K562 (cell line): ENCODE measurements at regions not wholly inside any gene's neighbourhood (a gene's known extent, or its start where the extent isn't known, plus 50 kb on each side); places are given as distances from the start of the nearest gene placed in this dataset.

Experiments used
- ATAC-seq: fragments of 200-7000 bp; cut with Tn5 transposase; 3 replicates; pipeline ENCODE4 v1.9.1; 2020; ENCODE audit warnings: moderate library complexity
- BruUV-seq: library from RNA; stranded (reverse); fragments of 400-500 nt; replicated peaks from 2 replicates; lab custom pipeline; 2021; lab: Mats Ljungman, UMichigan
- CTCF ChIA-PET: fragments of 300-600 bp; formaldehyde crosslinking; extraction: SDS; loops from one replicate; lab custom pipeline; 2021; ENCODE audit warnings: low intra/inter-chr PET ratio; lab: Yijun Ruan, JAX
- POLR2A ChIA-PET: fragments of 300-600, 350-650 bp; sonication (Branson Sonifier 250); formaldehyde crosslinking; extraction: SDS; loops from one replicate; lab custom pipeline; 2021; ENCODE audit warnings: antibody characterized with exemption, inconsistent platforms; lab: Yijun Ruan, JAX
- DNase-seq, 4 experiments: peaks; one replicate each; pipeline versions ENCODE4 v3.0.0 to v3.0.0-alpha.2; 2011 to 2018; ENCODE audit warnings: low spot score in 3 of 4, mixed read lengths in 3 of 4; ENCODE audit errors: extremely low read depth in 1 of 4
- FAIRE-seq: peaks from 2 replicates; lab custom pipeline; 2011; peaks lifted over from hg19 to GRCh38; lab: Jason Lieb, UNC
- H2AFZ ChIP-seq: 2 replicates; pipeline ENCODE4 v1.6.0; 2011; ENCODE audit warnings: low read depth, low read length, control low read depth, inconsistent platforms
- H3K27ac ChIP-seq: fragments of 200-600 bp; 3 replicates; pipeline ENCODE4 v1.8.0; 2011; ENCODE audit warnings: low read depth, mild to moderate bottlenecking, control low read depth, inconsistent platforms, low read length, moderate library complexity, mixed read lengths; ENCODE audit errors: extremely low read depth
- H3K27me3 ChIP-seq, 2 experiments: fragments of 300-600 bp in 1 of 2; 2 replicates in 1 of 2; 3 replicates in 1 of 2; pipeline versions ENCODE4 v1.6.0 to v1.8.0; 2011; ENCODE audit warnings: inconsistent platforms in 2 of 2, low read length in 2 of 2, mild to moderate bottlenecking in 1 of 2, mixed read lengths in 1 of 2, moderate library complexity in 1 of 2; ENCODE audit not compliant: control insufficient read depth in 2 of 2, insufficient read depth in 2 of 2
- H3K36me3 ChIP-seq: fragments of 300-600 bp; 3 replicates; pipeline ENCODE4 v1.8.0; 2011; ENCODE audit warnings: mild to moderate bottlenecking, low read length, inconsistent platforms; ENCODE audit not compliant: control insufficient read depth, insufficient read depth
- H3K4me1 ChIP-seq, 2 experiments: fragments of 200-600 bp in 1 of 2; replicated peaks in 1 of 2; 2 replicates in 1 of 2; 3 replicates in 1 of 2; pipeline versions ENCODE4 v1.5.1 to v1.8.0; 2011; ENCODE audit warnings: inconsistent platforms in 2 of 2, low read length in 2 of 2, mild to moderate bottlenecking in 1 of 2, mixed read lengths in 1 of 2, moderate library complexity in 1 of 2; ENCODE audit not compliant: control insufficient read depth in 2 of 2, insufficient read depth in 2 of 2
- H3K4me2 ChIP-seq: 2 replicates; pipeline ENCODE4 v1.6.1; 2011; ENCODE audit warnings: low read length, control low read depth, inconsistent platforms, mixed read lengths; ENCODE audit not compliant: insufficient read depth
- H3K4me3 ChIP-seq: fragments of 200-600 bp; sonication (generic), shearing (Covaris generic); 2 replicates; pipeline ENCODE4 v1.5.1; 2016; ENCODE audit warnings: control low read depth, inconsistent platforms
- H3K79me2 ChIP-seq: fragments of 200-600 bp; 3 replicates; pipeline ENCODE4 v1.8.0; 2011; ENCODE audit warnings: low read length, inconsistent platforms; ENCODE audit not compliant: control insufficient read depth, insufficient read depth
- H3K9ac ChIP-seq, 2 experiments: 2 replicates each; pipeline versions ENCODE4 v1.6.0 to v1.6.1; 2011; ENCODE audit warnings: low read depth in 2 of 2, low read length in 2 of 2, control low read depth in 1 of 2, inconsistent platforms in 1 of 2, mild to moderate bottlenecking in 1 of 2, mixed read lengths in 1 of 2; ENCODE audit not compliant: insufficient read depth in 1 of 2
- H3K9me1 ChIP-seq: one replicate; pipeline ENCODE4 v1.6.0; 2011; ENCODE audit warnings: inconsistent platforms, mild to moderate bottlenecking, low read length, moderate library complexity; ENCODE audit not compliant: control insufficient read depth, insufficient read depth
- H3K9me3 ChIP-seq: replicated peaks from 2 replicates; pipeline ENCODE4 v1.5.1; 2011; ENCODE audit warnings: low read depth, low read length, inconsistent platforms; ENCODE audit not compliant: control insufficient read depth, insufficient read depth
- H4K20me1 ChIP-seq: replicated peaks from 2 replicates; pipeline ENCODE4 v1.6.1; 2011; ENCODE audit warnings: low read length, inconsistent platforms, mixed read lengths; ENCODE audit not compliant: control insufficient read depth, insufficient read depth
- ATF7 ChIP-seq: fragments of 450-650 bp; IDR thresholded peaks from 2 replicates; pipeline ENCODE4 v1.7.1; 2014; ENCODE audit warnings: mild to moderate bottlenecking, moderate library complexity
- BDP1 ChIP-seq: IDR thresholded peaks from 3 replicates; pipeline ENCODE4 v1.6.1; 2011; ENCODE audit not compliant: insufficient read length, insufficient read depth
- BRD4 ChIP-seq: fragments of 200-600 bp; sonication (generic); IDR thresholded peaks from 2 replicates; pipeline ENCODE4 v1.6.1; 2017; ENCODE audit warnings: inconsistent platforms
- CAMTA2 ChIP-seq: fragments of 250-450 bp; sonication (Bioruptor Pico); conservative IDR thresholded peaks from 2 replicates; pipeline ENCODE4 v1.5.1; 2022
- CBFA2T2 ChIP-seq: fragments of 450-650 bp; conservative IDR thresholded peaks from 2 replicates; pipeline ENCODE4 v1.6.1; 2017; ENCODE audit warnings: mild to moderate bottlenecking
- DIDO1 ChIP-seq: fragments of 450-650 bp; IDR thresholded peaks from 2 replicates; pipeline ENCODE4 v1.6.1; 2016; ENCODE audit warnings: low read depth, missing biosample characterization, missing genetic modification characterization
- FOXA3 ChIP-seq, 2 experiments: fragments of 450-650 bp in 1 of 2; sonication (generic) in 1 of 2; formaldehyde crosslinking; IDR thresholded peaks in 1 of 2; conservative IDR thresholded peaks in 1 of 2; 2 replicates each; pipeline versions ENCODE4 v1.4.0 to v1.8.0; 2020 to 2022; ENCODE audit warnings: mild to moderate bottlenecking in 2 of 2, missing genetic modification reagents in 1 of 2
- GATAD2A ChIP-seq: fragments of 450-650 bp; IDR thresholded peaks from 2 replicates; pipeline ENCODE4 v1.6.1; 2017
- PHB ChIP-seq: fragments of 250-450 bp; sonication (Bioruptor Pico); IDR thresholded peaks from 2 replicates; pipeline ENCODE4 v1.5.0; 2021
- RAD51 ChIP-seq: fragments of 450-650 bp; IDR thresholded peaks from 2 replicates; pipeline ENCODE4 v1.7.1; 2016; ENCODE audit warnings: low read depth, mild to moderate bottlenecking, borderline replicate concordance
- SRSF7 ChIP-seq: fragments of 200-400 bp; formaldehyde crosslinking; optimal IDR thresholded peaks from 2 replicates; pipeline ENCODE3; 2017; ENCODE audit warnings: mild to moderate bottlenecking, low read depth, low read length
- TFE3 ChIP-seq: fragments of 450-650 bp; formaldehyde crosslinking; IDR thresholded peaks from 2 replicates; pipeline ENCODE4 v1.4.0; 2020; ENCODE audit warnings: mild to moderate bottlenecking, mixed read lengths
- TOE1 ChIP-seq, 2 experiments: fragments of 450-650 bp in 1 of 2; sonication (generic) in 1 of 2; formaldehyde crosslinking in 1 of 2; IDR thresholded peaks; 2 replicates each; pipeline versions ENCODE4 v1.7.1 to v1.8.0; 2016 to 2022; ENCODE audit warnings: borderline replicate concordance in 2 of 2, mild to moderate bottlenecking in 2 of 2, antibody characterized with exemption in 1 of 2, inconsistent platforms in 1 of 2, low read depth in 1 of 2, missing genetic modification reagents in 1 of 2, moderate library complexity in 1 of 2
- WGBS: fragments of 100-300 bp; shearing (Covaris generic); methylation state at CpG from one replicate; pipeline ENCODE4 v1.1.6; 2016; ENCODE audit warnings: low coverage, mixed read lengths; ENCODE audit not compliant: insufficient coverage; ENCODE audit errors: missing lambda C conversion rate; 5-methylcytosine and 5-hydroxymethylcytosine counted together
- in situ Hi-C: fragments of 300-500 bp; cut with MboI; formaldehyde crosslinking; loops from 4 replicates; pipeline ENCODE4 v1.15.0; 2018; ENCODE audit warnings: inconsistent platforms, mixed read lengths
- intact Hi-C: fragments of 100-400 bp; cut with micrococcal nuclease; formaldehyde crosslinking; loops from 2 replicates; pipeline ENCODE4 v1.14.2; 2022

DNA sequence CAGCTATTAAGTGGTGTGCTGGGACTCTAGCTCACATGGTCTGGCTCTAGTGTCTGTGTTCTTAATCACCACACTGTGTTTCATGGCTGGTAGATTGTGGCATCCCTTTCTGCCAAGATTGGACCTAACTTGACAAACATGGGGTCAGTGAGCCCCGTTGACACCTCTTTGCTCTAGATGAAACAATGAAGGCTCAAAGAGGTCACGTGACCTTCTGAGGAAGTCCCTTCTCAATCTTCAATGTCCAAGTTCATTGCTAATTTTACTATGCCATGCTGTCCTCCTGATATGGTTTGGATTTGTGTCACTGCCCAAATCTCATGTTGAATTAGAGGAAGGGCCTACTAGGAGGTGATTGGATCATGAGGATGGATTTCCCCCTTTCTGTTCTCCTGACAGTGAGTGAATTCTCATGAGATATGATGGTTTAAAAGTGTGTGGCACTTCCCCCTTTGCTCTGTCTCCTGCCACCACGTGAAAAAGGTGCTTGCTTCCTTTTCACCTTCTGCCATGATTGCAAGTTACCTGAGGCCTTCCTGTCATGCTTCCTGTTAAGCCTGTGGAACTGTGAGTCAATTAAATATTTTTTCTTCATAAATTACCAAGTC lies 177.8 kb upstream of the MYLIP start:
- in situ Hi-C loops (no loop called here), intact Hi-C loops (no loop called here)
- WGBS = 42% methylated on average over 3 of the region's 3 CpGs
- DNase-seq (no peak), ATAC-seq (no peak), FAIRE-seq (no peak)
- POLR2A ChIA-PET = no interaction called here
- TF ChIP-seq BRD4 = no peak
- no peak for TF ChIP-seq SRSF7
- no peak for TF ChIP-seq BDP1
- TF ChIP-seq DIDO1 (tag) = no peak
- no peak for TF ChIP-seq FOXA3 (CRISPR knock-in tag; conservative IDR thresholded peaks at IDR 0.05 in 1 of 2, IDR thresholded peaks at IDR 0.05 in 1 of 2)
- peak; percentile 50; the same call in 1 of the 2 replicates for TF ChIP-seq TOE1 (IDR thresholded peaks at IDR 0.05; ENCODE audit: borderline replicate concordance)
- no peak for TF ChIP-seq TOE1 (CRISPR knock-in tag; IDR thresholded peaks at IDR 0.05; ENCODE audit: borderline replicate concordance, low read depth)
- peak; percentile 59; the same call in 1 of the 2 replicates for TF ChIP-seq RAD51
- no peak for TF ChIP-seq CAMTA2 (CRISPR knock-in tag)
- peak; percentile 83 for TF ChIP-seq TFE3
- no peak for TF ChIP-seq ATF7
- no peak for TF ChIP-seq GATAD2A
- TF ChIP-seq PHB (CRISPR knock-in tag) = no peak
- peak; percentile 7; the same call in 1 of the 2 replicates for TF ChIP-seq CBFA2T2
- H4K20me1 ChIP-seq = no peaks in the 10 kb centered on the region
- no peaks in the 10 kb centered on the region for H3K9me1 ChIP-seq
- BruUV-seq = no TSS peak
- H3K9me3 ChIP-seq = no peaks in the 10 kb centered on the region
- no peaks in the 10 kb centered on the region for H3K27me3 ChIP-seq
- H3K9ac ChIP-seq = no peak overlapping the region
- H3K4me1 ChIP-seq = peaks cover 6 to 29% of the 10 kb centered on the region in 2 experiments
- CTCF ChIA-PET = no interaction called here
- H3K4me3 ChIP-seq = no peak overlapping the region
- no peaks in the 10 kb centered on the region for H3K79me2 ChIP-seq
- H3K36me3 ChIP-seq = no peaks in the 10 kb centered on the region
- H2AFZ ChIP-seq = no peak overlapping the region
- H3K27ac ChIP-seq = no peak overlapping the region
- H3K4me2 ChIP-seq = no peak overlapping the region
